ES-I3 (cell line): ENCODE measurements at regions not wholly inside any gene's neighbourhood (a gene's known extent, or its start where the extent isn't known, plus 50 kb on each side); places are given as distances from the start of the nearest gene placed in this dataset.

Experiments used
- H3K36me3 ChIP-seq: 2 replicates; pipeline ENCODE4 v1.6.1; 2013; ENCODE audit warnings: mild to moderate bottlenecking, low read length, control low read depth, moderate library complexity; ENCODE audit not compliant: insufficient read depth
- H3K4me1 ChIP-seq: 2 replicates; pipeline ENCODE4 v1.6.1; 2013; ENCODE audit warnings: mild to moderate bottlenecking, control low read depth, low read length; ENCODE audit not compliant: insufficient read depth
- H3K9ac ChIP-seq: 2 replicates; pipeline ENCODE4 v1.6.1; 2013; ENCODE audit warnings: low read depth, mild to moderate bottlenecking, low read length, moderate library complexity
- H3K9me3 ChIP-seq: 2 replicates; pipeline ENCODE4 v1.6.1; 2013; ENCODE audit warnings: mild to moderate bottlenecking, low read length, moderate library complexity; ENCODE audit not compliant: control insufficient read depth, insufficient read depth

DNA sequence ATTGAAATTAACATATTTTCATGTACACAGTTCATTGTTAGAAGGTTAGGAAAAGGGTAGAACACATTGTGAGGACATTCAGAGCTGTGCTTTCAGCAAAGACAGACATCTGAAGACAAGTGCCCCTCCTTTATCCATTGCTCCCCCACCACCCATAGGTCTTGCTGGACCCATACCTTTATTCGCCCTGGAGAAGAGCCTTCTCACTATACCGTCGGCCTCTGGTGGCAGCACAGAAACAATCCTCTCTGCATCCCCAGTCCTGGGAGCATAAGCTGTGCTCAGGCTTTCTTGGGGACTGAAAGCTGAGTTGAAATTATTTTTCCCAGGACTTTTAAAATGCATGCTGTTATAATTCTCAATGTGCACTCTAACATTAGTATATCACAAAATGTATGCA is 372.3 kb downstream of the EPHA7 start:
- Histone ChIP-seq H3K36me3 (no peaks in the 10 kb centered on the region), H3K9ac (no peak overlapping the region), H3K9me3 (no peaks in the 10 kb centered on the region), H3K4me1 (peaks cover 36% of the 10 kb centered on the region; the same call in 1 of the 2 replicates)

DNA sequence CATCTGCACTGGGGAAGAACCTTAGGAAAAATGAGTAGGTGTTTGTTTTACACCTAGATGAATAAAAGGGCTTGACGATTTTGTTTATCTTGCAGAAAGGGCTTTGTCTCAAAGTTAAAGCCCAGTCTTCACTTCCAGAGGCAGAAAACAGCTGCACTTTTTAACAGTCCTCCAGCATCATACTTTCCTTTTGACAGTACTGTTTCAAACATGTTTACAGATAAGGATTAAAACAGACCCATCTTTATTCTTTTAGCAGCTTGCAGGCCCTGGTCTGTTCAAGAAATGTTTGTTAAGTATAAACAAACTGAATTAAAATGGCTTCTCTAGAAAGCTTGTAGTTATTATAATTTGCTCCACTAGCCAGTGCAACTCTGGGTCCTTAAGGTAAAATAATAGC is 374.2 kb downstream of the EPHA7 start:
- Histone ChIP-seq H3K9me3 (no peaks in the 10 kb centered on the region), H3K4me1 (peaks cover 41% of the 10 kb centered on the region; the same call in 1 of the 2 replicates), H3K36me3 (no peaks in the 10 kb centered on the region), H3K9ac (no peak overlapping the region)

GRCh38 chr6:93040375-93040774 is 379.0 kb downstream of the EPHA7 start:
- peaks cover 15% of the 10 kb centered on the region; the same call in 1 of the 2 replicates for H3K4me1 ChIP-seq
- no peaks in the 10 kb centered on the region; the same call in none of the 2 replicates for H3K9me3 ChIP-seq
- no peak overlapping the region for H3K9ac ChIP-seq
- H3K36me3 ChIP-seq: no peaks in the 10 kb centered on the region; the same call in 1 of the 2 replicates

GRCh38 chr6:93036835-93037234 is 382.5 kb downstream of the EPHA7 start:
- H3K36me3 ChIP-seq: no peaks in the 10 kb centered on the region; the same call in 1 of the 2 replicates
- peaks cover 3% of the 10 kb centered on the region for H3K9me3 ChIP-seq
- H3K9ac ChIP-seq: no peak overlapping the region
- peaks cover 7% of the 10 kb centered on the region; the same call in 1 of the 2 replicates for H3K4me1 ChIP-seq

DNA sequence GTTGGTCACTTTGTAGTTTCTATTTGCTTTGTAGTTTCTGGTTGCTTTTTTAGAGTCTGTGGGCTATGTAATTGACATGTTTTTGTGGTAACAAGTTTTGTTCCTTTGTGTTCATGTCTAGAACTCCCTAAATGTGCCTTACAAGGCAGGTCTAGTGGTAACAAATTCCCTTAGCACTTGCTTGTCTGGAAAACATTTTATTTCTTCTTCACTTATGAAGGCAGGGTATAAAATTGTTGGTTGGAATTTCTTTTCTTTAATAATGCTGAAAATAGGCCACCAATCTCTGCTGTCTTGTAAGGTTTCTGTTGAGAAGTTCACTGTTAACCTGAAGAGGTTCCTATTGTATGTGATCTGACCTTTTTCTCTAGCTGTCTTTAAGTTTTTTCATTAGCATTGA is 383.6 kb downstream of the EPHA7 start:
- Histone ChIP-seq H3K9me3 (peaks cover 3% of the 10 kb centered on the region), H3K4me1 (peaks cover 7% of the 10 kb centered on the region; the same call in 1 of the 2 replicates), H3K36me3 (no peaks in the 10 kb centered on the region; the same call in 1 of the 2 replicates), H3K9ac (no peak overlapping the region)

- no peaks in the 10 kb centered on the region for H3K4me1 ChIP-seq
- H3K36me3 ChIP-seq: no peaks in the 10 kb centered on the region
- H3K9me3 ChIP-seq: no peaks in the 10 kb centered on the region
- H3K9ac ChIP-seq: no peak overlapping the region
Observed at GRCh38 chr6:93021235-93021915, 398.0 kb downstream of the EPHA7 start.

- no peaks in the 10 kb centered on the region for H3K9me3 ChIP-seq
- H3K36me3 ChIP-seq: no peaks in the 10 kb centered on the region
- H3K9ac ChIP-seq: no peak overlapping the region
- H3K4me1 ChIP-seq: peaks cover 6% of the 10 kb centered on the region; the same call in 1 of the 2 replicates
Observed at GRCh38 chr6:93017626-93018025, 401.7 kb downstream of the EPHA7 start.

GRCh38 chr6:93017213-93017612 is 402.1 kb downstream of the EPHA7 start:
- Histone ChIP-seq H3K9ac (no peak overlapping the region), H3K36me3 (no peaks in the 10 kb centered on the region), H3K9me3 (no peaks in the 10 kb centered on the region), H3K4me1 (peaks cover 6% of the 10 kb centered on the region; the same call in 1 of the 2 replicates)

GRCh38 chr6:93013054-93013453 is 406.3 kb downstream of the EPHA7 start:
- Histone ChIP-seq H3K36me3 (no peaks in the 10 kb centered on the region), H3K4me1 (peaks cover 6% of the 10 kb centered on the region; the same call in 1 of the 2 replicates), H3K9ac (no peak overlapping the region), H3K9me3 (0 out of 2 replicates have a peak, but pooled peaks cover 2% of the 10 kb centered on the region)

DNA sequence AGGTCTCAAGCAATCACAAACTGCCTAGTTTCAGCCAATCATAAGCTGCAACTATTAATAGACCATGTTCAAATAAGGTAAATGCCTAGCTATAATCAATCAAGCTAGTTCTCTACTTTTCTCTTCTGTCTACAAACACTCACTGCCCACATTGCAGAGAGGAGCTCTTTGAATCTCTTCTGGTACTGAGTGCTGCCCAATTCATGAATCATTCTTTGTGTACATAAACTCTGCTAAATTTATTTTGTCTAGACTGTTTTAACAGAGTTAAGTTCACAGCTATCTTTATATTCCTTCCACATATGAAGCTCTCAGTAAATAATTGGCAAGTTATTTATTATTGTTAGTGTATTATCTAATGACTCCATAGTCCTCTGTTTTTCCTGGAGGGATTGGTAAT is 411.0 kb downstream of the EPHA7 start:
- Histone ChIP-seq H3K9me3 (0 out of 2 replicates have a peak, but pooled peaks cover 2% of the 10 kb centered on the region), H3K4me1 (peaks cover 4% of the 10 kb centered on the region; the same call in 1 of the 2 replicates), H3K36me3 (no peaks in the 10 kb centered on the region), H3K9ac (no peak overlapping the region)

DNA sequence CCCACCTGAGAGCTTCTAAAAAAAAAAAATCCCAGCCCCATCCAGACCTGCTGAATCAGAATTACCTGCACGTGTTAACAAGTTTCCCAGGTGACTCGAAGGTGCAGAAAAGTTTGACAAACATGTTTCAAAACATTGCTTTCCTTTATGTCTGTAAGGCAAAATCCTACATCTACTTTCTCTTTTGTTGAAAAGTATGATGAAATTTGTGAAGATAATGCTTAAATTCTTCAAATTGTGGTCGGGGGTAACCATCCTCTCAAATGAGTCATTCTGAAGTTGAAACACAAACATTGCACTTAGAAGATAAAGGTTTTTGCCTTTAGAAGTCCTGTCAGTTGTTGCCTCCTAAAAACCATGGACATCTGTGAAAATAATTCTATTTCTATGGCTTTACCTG is 429.7 kb downstream of the EPHA7 start:
- Histone ChIP-seq H3K9ac (no peak overlapping the region), H3K9me3 (no peaks in the 10 kb centered on the region), H3K4me1 (peaks cover 4% of the 10 kb centered on the region; the same call in 1 of the 2 replicates), H3K36me3 (no peaks in the 10 kb centered on the region)

GRCh38 chr6:92979281-92979680 is 440.1 kb downstream of the EPHA7 start:
- Histone ChIP-seq H3K36me3 (no peaks in the 10 kb centered on the region), H3K9ac (no peak overlapping the region), H3K4me1 (no peaks in the 10 kb centered on the region), H3K9me3 (no peaks in the 10 kb centered on the region)

GRCh38 chr6:92977018-92977417 is 442.3 kb downstream of the EPHA7 start:
- Histone ChIP-seq H3K9ac (no peak overlapping the region), H3K4me1 (no peaks in the 10 kb centered on the region), H3K36me3 (no peaks in the 10 kb centered on the region), H3K9me3 (no peaks in the 10 kb centered on the region)

GRCh38 chr6:92967362-92967761 is 452.0 kb downstream of the EPHA7 start:
- Histone ChIP-seq H3K9me3 (no peaks in the 10 kb centered on the region), H3K4me1 (no peaks in the 10 kb centered on the region), H3K36me3 (no peaks in the 10 kb centered on the region), H3K9ac (no peak overlapping the region)

DNA sequence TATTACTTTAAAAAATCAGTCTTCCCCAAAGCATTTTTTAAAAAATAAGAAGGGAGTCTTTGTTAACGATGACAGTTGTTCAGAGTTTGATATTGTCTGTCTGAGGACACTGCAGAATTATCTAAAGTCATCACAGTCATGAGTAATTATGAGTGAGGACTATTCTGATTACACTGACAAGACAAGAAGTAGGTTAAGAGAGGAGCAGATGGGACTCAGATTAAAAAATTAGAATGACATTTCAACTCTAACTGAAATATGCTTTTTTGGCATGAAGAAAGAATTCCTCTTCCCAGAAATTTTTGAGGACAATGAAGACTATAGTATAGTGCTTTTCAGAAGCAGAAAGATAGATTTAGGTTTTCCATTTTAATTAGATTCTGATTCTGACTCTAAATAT is 456.5 kb downstream of the EPHA7 start:
- no peaks in the 10 kb centered on the region for H3K4me1 ChIP-seq
- no peaks in the 10 kb centered on the region for H3K36me3 ChIP-seq
- H3K9ac ChIP-seq: no peak overlapping the region

More for the DNA sequence above, 456.5 kb downstream of the EPHA7 start:
- H3K9me3 ChIP-seq: no peaks in the 10 kb centered on the region; the same call in 1 of the 2 replicates
